ENCODE measurements at regions not wholly inside any gene's neighbourhood (a gene's known extent, or its start where the extent isn't known, plus 50 kb on each side); places are given as distances from the start of the nearest gene placed in this dataset.

- peak; percentile 29 for DNase-seq (ENCODE audit: low spot score)
- ATAC-seq = no peak
Measured at GRCh38 chr2:9106338-9107167, 100.1 kb upstream of the ASAP2 start.

DNA sequence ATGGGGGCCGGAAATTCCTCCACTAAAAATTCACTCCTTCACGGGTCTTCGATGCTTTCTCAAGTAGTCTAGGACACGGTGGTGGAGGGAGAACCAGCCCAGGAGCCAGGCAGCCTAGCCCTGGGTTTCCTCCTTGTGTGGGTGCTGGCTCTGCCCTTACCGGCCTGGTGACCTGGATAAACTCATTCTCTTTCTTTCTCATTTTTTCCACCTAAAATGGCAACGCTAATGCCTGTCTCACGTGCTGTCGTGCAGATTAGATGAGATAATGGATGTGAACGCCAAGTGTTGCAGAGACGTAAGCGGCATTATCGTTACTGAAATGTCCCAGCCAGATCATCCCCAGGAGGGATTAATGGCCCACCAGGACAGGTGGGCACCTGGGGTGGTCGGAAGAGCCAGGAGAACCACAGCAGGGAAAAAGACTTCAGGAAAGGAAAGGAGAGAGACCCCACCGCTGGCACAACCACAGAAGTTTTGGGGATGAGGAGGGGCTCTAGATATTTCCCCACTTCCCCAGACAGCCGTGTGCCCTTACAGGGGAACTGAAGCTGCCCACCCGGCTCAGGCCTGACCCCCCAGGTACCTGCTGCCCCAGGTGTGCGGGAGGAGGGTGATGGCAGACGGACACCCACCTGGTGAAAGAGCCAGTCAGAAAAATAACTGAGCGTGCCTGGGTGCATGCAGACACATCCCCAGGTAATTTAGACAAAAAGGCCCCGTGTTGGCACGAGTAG is 100.8 kb upstream of the ASAP2 start:
- DNase-seq (ENCODE audit: low spot score) (no peak), ATAC-seq (no peak)

GRCh38 chr2:9103663-9104277 is 100.3 kb upstream of the MBOAT2 start:
- DNase-seq (ENCODE audit: low spot score) = no peak
- ATAC-seq = no peak

DNA sequence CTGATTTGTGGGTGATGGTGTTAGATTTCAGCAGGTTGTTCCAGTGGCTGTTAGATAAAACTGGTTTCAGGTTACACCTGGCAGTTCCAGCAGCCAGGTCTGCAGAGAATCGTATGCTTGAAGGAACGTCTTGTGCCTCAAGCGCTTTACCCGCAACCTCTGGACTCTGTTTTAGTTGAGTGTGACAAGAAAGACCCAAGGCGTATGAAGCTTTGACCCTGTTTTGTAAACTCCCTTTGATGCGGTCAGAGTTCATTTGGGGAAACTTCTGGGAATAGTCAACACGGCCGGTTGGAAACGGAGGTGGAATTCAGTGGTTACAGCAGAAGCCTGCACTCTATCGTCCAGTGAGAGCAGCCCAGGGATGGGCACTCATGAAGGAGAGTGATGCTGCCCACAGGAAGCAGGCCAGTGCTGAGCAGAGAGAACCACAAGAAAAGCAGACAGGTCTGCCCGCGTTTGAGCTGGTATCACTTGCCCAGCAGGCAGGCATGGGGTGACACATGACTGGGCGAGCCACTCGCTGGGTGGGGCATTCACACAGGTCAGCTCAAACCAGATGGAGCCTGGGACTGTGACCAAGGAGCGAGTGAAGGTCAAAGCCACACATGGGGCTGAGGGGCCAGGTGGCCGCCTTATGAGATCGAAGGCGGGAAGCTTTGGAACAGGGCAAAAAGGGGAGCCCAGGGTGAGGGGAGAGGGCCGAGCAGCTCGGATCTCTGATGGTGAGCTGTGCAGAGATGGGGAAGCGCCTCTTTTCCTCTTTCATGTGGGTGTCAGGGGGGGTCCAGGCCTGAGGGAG is 99.6 kb upstream of the MBOAT2 start:
- DNase-seq (ENCODE audit: low spot score) = no peak
- no peak for ATAC-seq

- no peak for DNase-seq (ENCODE audit: low spot score)
Measured at GRCh38 chr2:9101763-9102425, 98.4 kb upstream of the MBOAT2 start.

GRCh38 chr2:9100080-9100876 is 96.8 kb upstream of the MBOAT2 start:
- ATAC-seq = no peak
- no peak for DNase-seq (ENCODE audit: low spot score)

More at GRCh38 chr2:9101763-9102425, 98.4 kb upstream of the MBOAT2 start:
- no peak for ATAC-seq

DNA sequence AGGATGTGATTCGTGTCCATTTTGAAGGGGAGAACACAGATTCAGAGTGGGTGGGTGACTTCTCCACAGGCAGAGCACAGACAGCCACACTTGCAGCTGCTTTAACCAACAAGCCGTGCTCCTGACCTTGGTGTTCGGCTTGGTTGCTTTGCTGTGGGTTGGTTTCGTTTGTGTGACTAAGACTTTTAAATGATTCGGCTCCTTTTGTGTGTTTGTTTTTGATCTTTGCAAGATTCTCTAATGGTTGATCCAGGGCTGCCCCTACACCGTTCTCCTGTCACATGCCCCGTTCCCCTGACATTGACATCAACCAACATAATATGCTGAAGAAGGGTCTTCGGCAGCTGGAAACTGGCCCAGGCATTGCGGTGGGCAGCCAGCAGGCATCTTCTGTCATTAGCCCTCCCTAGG is 95.9 kb upstream of the MBOAT2 start:
- DNase-seq (ENCODE audit: low spot score) (no peak), ATAC-seq (no peak)

DNA sequence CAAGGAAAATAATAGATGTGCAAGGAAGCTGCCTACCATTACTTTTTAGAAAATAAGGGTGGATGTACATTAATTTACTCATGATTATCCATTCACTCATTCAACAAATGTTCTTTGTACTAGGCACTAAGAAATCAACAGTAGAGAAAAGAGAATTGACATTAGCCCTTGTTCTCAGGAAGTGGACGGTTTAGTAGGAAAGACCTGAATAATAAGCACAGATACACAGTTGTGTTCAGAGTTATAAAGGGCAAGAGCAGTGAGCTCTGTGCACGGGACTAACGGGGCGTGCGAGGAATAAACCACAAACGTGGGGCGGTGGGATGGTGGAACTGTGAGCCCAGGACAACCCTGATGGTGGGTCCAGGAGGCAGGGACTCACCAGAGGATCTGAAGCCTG is 94.4 kb upstream of the MBOAT2 start:
- DNase-seq (ENCODE audit: low spot score) = no peak
- no peak for ATAC-seq

- DNase-seq (ENCODE audit: low spot score) (no peak), ATAC-seq (no peak)
Measured at GRCh38 chr2:9097239-9097638, 93.8 kb upstream of the MBOAT2 start.

- ATAC-seq (no peak), DNase-seq (ENCODE audit: low spot score) (no peak)
Measured at GRCh38 chr2:9096761-9097160, 93.3 kb upstream of the MBOAT2 start.

DNA sequence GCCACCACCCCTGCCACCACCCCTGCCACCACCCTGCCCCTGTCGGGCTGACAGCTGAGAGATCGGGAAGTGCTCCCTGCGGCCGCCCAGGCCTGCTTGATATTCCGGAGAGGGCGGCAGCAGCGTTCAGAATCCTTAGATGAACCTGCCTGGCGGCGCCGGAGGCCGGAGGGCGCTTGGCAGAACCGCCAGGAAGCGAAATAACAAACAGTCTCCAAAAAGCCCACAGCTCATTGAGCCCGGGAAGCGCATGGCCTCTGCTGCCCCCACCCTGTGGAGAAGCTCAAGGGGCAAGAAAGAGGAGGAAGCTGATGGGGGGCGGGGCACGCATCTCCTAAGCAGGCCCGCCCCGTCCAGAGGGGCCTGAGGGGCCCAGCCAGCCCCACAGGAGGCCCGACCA is 92.2 kb upstream of the MBOAT2 start:
- ATAC-seq (peak; percentile 77), DNase-seq (ENCODE audit: low spot score) (no peak)

- ATAC-seq (no peak), DNase-seq (ENCODE audit: low spot score) (no peak)
Measured at GRCh38 chr2:9095226-9095625, 91.7 kb upstream of the MBOAT2 start.

GRCh38 chr2:9094117-9094516 is 90.6 kb upstream of the MBOAT2 start:
- DNase-seq (ENCODE audit: low spot score) (no peak), ATAC-seq (no peak)

- ATAC-seq = no peak
Measured at GRCh38 chr2:9093324-9093723, 89.8 kb upstream of the MBOAT2 start.

GRCh38 chr2:9092383-9093282 is 89.1 kb upstream of the MBOAT2 start:
- no peak for DNase-seq (ENCODE audit: low spot score)
- no peak for ATAC-seq

More at GRCh38 chr2:9093324-9093723, 89.8 kb upstream of the MBOAT2 start:
- no peak for DNase-seq (ENCODE audit: low spot score)

- DNase-seq (ENCODE audit: low spot score) = no peak
- no peak for ATAC-seq
Measured at GRCh38 chr2:9091811-9092210, 88.3 kb upstream of the MBOAT2 start.

- ATAC-seq (no peak), DNase-seq (ENCODE audit: low spot score) (no peak)
Measured at GRCh38 chr2:9089831-9090230, 86.3 kb upstream of the MBOAT2 start.

GRCh38 chr2:9087121-9087681 is 83.7 kb upstream of the MBOAT2 start:
- ATAC-seq = no peak
- no peak for DNase-seq (ENCODE audit: low spot score)

Data from left lobe of liver (tissue), 2 donors.